Fibroblast of the conjunctiva (primary cell): ENCODE measurements at regions not wholly inside any gene's neighbourhood (a gene's known extent, or its start where the extent isn't known, plus 50 kb on each side); places are given as distances from the start of the nearest gene placed in this dataset.

Source experiments
- DNase-seq: peaks from one replicate; pipeline ENCODE4 v3.0.0-alpha.2; 2010; ENCODE audit warnings: low read depth

DNA sequence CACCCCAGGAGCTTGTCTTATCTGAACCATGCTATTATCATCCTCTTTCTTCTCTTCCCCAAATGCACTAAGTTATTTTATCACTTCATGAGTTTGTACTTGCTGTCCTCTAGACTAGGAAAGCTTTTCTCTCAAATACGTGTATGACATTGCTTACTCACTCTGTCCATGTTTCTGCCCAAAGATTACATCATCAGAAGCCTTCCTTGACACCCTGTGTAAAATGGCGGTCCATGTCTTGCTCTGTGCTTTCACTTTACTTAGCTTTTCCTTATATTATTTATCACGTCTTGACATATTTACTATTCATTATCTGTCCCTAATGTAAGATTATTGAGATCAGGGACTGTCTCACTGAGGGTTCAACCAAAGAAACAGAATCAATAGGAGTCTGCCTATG, 196.1 kb upstream of the ZEB2 start:
- no peak for DNase-seq

DNA sequence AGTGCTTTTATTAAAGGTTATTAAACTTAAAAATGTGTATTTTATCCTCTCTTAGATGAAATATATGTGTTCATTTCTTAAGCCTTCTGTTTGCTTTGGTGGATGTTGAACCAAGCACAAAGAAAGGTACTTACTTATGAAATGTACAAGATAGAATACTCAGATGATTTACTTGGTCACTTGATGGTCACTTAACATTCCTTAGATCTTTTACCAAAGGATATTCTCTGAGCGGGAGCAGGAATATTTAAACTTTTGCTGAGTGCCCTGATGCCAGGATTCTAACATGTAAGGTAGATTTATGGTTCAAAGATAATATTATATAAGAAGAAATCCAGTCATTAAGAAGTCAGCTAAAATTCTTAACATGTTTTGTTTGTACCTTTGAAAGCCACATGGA, 193.5 kb upstream of the ZEB2 start:
- DNase-seq, result no peak

DNA sequence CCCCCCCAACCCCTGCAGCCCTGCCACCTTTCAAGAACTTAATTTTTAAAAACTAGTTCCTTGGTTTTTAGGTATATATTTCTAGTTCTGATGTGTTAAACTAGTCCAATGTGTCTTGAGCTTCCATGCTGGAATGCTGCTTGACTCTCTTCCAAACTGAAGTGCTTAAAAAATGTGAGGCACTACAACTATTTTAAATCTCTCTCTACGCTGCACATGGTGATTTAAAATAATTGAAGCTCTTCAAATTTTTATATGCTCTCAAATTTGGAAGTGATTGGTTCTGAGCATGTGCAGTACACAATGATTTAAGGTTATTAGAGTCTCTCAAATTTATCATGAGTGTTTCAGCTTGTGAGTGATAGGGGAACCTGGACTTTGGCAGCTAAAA, 192.6 kb upstream of the ZEB2 start:
- no peak for DNase-seq

DNA sequence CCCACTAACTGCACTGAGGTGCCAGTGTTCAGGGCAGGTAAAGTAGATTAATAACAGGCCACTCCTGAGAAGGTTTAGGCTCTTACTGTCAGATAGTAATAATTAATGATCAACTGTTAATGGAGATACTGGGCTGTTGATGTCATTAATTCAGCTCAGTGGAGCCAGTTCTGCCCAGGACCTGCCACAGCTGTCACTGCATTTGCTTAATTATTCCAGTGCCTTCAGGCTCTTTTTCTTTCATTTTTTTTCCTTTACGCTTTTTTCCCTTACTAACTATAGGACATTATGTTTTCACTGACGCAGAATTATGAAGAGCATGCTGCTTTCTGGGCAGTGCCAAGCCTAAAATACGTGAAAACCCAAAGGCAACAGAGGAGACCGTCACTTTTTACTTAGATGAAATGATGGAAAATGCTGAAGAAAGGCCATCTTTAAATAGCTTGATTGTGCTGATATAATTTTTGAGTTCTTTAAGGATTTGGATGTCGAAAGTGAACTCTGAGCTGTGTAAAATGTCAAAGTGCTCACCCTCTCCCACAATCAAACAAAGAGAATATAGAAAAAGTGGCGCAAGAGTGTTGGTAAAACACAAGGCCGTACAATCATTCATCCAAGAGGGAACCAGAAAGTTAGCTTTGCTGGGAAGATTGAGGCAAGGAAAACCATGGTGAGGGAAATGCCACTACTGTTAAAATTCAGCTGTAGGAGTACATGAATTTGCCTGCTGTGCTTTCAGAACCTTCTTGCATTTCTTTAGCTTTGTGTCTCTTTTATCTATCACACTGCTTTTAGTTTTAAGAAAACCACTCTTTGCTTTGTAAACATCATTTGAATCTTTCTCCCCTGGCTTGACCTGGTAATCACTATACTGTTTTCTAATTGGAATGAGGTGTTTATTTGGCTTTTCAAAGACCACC, 192.0 kb upstream of the ZEB2 start:
- no peak for DNase-seq

DNA sequence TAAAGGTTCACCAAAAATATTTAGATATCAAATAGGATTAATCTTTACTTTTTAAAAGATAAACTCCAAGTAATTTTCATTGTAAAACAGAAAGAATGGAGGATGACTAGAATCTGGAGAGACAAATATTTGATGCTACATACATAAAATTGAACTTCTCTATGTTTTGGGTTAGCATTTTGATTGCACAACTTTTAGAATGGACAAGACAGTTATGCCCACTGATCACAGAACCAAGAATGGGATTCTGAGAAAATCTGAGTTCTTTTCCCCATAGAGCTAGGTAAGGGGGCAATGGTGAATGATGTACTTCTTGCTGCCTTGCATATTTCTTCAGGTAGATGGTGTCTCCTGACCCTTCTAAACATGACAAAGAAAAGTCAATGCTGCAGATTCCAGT, 191.2 kb upstream of the ZEB2 start:
- no peak for DNase-seq

DNA sequence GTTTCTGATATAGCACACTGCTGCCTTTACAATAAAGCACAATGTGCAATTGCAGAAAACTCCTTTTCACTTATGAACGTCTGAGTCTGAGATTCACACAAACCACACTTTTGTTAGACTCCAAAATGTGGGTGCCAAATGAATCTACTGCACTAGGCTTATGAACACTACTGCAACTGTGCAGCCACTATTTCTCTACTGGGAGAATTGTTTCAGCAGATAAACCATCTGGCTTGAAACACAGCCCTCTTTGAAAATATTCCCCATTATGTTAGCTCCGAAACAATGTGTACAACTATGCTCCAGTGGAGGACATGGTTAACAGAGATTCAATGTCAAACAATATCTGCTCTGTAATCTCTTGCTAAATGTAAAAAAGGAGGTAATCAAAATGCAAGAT, 188.7 kb upstream of the ZEB2 start:
- DNase-seq, result no peak

DNA sequence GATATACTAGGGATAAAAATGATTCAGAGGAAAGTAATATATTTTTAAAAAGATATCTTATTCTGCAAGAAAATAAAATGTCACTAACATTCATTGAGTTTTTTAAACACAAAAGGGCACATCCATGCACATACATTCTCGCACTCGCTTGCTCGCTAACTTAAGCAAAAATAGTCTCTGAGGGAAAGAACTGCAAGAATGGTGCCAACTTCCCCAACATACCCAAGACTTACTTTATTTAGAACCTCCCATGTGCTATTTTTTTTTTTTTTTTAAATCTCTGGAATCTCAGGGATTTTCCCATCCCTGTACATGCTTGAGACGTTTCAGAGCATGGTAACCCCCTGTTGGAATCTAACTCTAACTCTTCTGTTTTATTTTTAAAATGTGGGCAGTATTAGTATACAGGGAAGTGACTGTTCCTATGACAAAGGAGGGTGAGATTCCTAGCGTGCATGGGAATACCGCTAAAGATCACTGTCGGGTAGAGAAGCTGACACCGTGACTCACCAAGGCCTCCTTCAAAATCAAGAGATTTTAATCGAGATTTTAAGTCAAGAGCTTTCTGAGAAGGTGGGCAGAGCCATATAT, 187.9 kb upstream of the ZEB2 start:
- no peak for DNase-seq

DNA sequence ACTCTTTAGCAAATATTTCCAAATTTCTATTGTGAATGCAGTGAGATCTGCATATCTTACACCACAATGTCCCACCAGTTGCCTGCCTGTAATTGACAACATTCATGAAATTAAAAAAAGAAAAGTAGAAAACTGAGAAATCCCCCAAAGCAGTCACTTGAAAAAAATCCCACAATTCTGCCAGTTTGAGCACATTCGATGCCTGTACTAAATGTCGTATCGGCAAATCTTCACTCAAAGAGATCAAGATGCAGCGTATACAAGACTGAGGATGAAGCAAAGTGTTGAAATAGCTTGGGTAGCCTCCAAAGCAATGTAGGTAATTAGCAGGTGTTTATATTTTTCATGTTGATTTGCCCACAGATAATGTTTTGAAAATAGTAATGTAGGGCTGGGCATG, 186.7 kb upstream of the ZEB2 start:
- no peak for DNase-seq

DNA sequence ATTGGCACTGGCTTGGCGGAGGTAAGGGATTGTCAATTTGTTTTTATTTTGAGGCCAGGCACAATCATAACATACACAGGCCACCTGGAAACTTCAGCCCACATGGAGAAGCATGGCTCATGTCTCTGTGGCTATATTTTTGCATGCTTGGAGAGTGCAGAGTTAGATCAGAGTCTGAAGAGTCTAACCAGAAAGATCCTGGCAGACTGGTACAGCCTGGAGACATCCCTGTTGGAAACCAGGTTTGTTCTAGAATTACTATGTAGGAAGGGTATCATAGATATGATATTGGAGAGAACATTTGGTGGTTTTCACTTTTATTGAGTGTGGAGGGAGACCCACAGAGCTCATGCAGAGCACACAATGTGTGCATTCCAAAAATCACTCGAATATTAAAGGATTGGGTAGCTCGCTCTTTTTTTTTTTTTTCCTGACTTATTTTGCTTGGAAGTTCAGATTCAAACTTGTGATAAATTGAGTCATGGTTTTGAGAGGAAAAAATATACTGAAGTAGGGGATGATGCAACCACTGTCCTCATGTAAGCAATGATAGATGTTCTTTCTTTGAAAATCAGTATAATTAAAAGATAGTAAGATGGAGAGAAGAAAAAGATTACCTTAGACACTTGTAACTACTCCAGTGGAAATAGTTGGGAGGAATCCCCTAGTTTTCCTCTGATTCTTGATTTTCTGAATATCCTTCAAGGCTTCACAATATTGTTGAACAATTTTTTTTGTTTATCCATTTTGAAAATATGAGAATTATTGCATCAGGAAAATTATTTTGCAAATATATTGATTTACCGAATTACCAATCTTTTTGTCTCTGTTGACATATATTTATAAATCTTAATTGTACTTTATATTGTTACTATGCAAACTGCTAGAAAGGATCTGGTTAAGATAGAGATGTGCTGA, 185.7 kb upstream of the ZEB2 start:
- DNase-seq, result peak; percentile 72

DNA sequence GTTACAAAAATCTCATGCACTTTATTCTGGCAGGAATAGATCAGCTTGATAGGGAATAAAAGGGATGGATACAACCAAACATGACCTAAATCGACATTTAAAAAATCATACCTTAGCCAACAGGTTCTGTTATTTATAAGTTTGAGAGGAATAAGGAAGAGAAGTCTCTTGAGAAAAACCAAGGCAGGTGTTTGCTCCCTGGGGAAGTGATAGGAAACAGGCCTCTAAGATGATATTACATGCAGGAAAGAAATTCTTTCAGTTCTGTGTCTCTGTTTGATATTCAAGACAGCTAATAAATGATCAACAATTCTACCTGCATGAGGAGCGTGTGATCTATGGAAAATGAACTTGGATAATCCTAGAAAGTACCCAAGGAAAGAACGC, 184.8 kb upstream of the ZEB2 start:
- no peak for DNase-seq

DNA sequence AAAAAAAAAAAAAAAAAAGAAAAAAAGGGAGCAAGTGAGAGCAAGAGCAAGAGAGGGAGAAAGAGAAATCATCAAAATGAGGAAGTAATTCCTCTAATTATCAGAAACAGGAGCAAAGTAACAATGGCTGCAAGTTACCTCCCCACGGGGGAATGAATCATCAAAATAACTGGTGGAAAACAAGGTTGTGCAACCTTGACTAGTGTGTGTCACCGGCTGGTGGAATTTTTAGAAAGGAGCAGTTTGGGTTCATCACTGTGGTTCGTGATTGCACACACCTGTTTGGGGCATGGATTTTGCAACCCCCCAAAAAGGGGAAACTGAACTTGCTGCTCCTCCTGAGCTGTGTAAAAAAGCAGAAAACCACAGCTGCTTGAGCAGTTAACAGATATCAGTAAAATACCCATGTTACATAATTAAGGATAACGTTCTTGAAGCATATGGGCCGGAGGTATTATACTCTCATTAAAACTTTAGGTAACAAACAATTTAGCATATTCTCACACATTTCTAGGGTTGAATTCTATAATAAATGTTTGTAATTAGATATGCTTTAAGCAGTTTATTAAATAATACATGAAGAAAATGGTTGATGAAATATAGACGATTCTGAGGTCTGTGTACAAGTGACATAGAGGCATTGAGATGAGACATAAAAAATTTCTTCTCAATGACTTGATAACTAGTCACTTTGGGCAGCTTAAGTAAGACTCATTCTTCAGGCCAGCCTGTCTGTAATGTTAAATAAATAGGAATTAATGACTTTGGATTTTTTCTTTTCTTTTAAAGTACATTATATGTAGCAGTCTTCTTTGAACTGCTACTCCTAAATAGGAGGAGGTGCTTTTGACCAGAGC, 184.2 kb upstream of the ZEB2 start:
- DNase-seq, result peak; percentile 16

DNA sequence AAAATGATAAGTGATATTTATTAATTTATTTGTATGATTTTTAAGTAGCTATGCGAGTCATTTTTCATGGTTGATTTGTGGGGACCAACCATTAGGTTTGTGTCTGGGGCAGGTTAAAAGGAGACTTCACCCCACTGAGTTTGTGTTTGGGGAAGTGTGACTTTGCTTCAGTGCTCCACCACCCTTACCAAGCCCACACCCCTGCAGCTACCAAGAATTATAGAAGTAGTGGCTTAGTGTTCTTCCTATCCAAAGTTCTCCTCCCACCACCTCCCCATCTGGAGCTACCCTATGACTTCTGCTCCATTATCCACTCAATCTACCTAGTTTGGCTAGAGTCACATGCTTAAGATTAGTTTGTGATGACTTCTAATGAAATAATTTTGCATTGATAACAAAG, 182.1 kb upstream of the ZEB2 start:
- DNase-seq, result no peak

DNA sequence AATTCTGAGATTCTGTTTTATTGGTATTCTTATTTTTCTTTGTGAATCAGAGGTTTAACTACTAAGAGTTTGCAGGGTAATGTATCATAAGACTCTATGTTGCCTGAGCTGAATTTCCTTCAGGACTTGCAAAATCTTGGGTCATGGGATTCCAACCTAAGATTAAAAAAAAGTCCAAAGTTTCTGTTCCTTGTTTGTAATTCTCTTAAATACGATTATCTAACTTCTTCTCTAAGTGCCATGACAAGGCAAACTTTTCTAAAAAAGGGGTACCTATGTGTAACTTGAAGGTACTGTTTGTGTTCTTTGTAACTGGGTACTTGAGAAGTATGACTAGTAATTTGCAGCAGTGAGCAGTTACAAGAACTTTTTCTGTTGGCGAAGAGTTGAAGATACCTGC, 181.3 kb upstream of the ZEB2 start:
- no peak for DNase-seq

DNA sequence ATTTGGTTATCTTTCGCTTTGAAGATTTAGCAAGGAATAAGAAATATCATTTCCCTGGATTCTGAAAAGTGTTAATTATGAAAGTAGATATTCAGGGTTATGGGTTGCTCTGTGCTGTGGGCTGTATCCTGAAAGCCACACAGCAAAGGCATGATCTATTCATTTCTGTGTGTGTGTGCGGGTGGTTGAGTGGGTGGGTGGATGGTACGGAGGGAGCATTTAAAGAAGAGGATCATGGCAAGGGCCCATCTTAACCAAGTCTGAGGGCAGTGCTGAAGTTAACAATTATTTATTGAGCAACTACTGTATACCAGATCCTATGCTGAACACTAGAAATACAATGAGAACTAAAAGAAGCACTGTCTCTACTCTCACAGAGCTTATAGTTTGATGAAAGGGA, 178.2 kb upstream of the ZEB2 start:
- DNase-seq, result no peak

DNA sequence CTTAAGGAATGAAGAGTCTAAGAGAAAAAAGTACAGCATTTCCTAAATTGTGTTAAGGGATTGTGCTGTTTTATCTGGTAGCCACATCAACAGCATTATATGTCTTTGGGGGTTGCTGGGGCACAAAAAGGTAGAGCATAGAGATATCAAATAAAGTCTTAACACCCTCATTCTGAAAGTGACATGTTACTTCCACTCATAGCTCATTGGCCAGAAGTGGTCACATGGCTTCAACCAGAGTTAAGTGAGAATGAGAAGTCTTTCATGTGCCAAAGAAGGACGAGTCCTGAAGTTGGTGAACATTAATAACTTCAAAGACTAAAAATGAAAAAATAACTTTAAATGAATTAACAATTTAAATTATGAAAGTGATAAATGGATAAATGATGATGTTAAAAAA, 175.7 kb upstream of the ZEB2 start:
- DNase-seq, result no peak

DNA sequence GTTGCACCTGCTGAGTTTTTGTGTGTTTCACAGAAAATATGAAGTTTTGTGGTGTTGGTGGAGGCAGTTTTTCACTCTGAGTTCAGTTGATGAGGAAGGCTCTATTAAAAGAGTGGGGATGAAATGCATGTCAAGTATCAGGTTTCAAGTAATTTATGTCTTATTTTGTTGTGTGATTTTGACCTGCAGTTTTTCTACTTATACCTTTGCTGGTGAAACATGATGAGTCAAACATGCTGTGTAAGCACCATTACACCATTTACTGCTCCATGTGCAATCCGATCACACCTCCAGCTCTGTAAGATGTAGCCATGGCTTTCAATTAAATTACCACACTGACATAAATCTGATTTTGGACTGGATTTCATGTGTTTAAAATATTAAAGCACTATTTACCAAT, 174.5 kb upstream of the ZEB2 start:
- no peak for DNase-seq

DNA sequence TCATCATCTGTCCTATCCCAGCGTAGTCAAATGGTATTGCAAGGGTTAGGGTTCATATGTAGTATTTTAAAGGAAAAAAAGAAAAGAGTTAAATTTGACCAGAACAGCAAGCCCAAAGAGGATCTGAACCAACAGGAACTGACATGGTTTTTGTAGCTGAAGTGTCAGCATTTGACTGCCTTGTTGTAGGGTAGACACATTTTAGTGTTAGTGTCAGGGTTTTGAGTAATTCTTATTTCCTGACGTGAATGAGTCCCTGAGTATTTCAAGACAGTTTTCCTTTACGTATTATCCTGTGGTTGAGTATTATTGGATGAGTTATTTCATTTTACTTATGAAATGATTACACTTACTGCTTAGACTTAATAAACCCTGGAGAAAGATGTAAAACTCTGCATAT, 173.3 kb upstream of the ZEB2 start:
- DNase-seq, result no peak

DNA sequence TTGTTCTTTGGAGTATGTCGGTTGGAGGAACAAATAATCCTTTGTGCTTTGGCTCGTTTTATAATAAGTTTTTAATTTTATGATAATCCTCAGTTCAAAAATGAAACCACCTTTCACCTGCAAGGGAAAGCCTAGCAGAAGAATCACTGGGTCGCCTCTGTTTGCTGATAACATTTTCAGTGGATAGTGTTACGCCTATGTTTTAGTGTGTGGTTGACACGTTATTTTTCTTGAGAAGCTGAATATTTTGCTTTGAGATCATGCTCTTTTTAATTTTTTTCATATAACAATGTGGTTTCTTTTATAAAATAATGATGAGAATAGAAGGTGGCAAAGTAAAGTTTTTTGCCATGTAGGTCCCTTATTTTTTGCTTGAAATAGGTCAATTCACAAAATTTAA, 172.7 kb upstream of the ZEB2 start:
- no peak for DNase-seq

DNA sequence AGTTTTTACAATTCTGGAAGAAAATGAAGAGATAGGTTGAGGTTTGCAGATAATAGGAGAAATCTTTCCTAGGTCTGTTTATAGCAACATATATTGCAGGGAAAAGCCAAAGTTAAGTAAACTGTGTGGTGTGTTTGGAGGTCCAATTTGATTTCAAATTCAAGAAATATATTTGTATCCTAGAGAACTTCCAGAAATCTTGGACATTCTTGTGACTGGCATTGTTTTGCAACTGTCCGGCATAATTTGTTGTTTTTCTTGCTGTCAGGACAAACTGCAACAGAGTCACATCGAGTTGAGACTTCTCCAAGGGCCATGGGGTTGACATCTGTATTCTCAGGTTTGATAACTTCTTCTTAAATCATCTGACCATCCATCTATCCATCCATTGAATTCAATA, 170.9 kb upstream of the ZEB2 start:
- DNase-seq, result no peak

DNA sequence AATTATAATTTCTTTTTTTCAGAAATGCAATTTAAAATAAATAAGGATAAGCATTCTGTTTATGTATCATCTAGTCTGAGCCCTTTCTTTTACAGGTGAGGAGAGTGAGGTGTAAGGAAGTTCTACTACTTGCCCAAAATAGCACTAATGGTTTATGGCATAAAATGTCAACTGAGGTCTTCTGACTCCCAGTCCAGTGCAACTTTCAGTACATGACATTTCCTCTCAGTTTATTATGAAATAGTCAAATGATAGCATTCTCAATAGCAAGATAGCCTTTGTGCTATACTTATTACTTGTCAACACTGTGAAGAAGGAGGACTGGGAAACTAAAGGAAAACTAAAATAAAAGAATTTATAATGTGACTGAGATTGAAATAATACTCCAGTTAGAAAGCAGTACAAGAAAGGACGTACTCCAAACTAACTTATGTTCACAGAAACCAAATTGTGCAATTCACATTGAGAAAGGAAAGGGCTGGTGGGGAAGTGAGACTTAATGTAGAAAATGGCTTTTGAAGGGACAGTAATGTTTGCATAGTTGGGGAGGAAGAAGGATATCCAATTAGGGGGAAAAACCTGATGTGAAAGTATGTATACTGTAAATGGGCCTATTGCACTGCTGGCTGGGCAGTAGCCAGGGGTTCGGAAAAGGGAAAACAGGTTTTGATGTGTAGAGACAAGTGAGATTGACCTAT, 166.7 kb upstream of the ZEB2 start:
- no peak for DNase-seq

DNA sequence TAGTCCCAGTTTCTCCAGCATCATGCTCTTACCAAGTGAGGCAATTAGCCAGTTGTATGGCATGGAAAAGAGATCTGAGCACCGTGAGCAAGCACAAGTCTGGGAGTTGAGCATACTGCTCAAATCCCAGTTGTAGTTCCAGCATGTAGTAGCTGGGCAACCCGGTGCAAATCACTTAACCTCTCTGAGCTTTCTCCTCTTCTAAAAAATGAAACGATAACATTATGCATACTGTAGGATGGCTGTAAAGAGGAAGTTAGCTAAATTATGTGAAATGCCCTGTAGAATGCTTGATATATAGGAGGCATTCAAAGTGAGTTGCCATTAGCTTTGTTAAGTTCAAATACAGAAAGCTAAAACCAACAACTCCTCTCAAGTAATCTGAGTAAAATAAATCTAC, 164.0 kb upstream of the ZEB2 start:
- no peak for DNase-seq
